PC-9 (cell line): ENCODE measurements at regions not wholly inside any gene's neighbourhood (a gene's known extent, or its start where the extent isn't known, plus 50 kb on each side); places are given as distances from the start of the nearest gene placed in this dataset.

Experiments used
- BruUV-seq: library from RNA; stranded (reverse); fragments of 400-500 nt; replicated peaks from 2 replicates; lab custom pipeline; 2021; lab: Mats Ljungman, UMichigan
- CTCF ChIA-PET: fragments of 300-600 bp; sonication (Branson Sonifier 250); formaldehyde crosslinking; loops from one replicate; lab custom pipeline; 2022; ENCODE audit warnings: antibody characterized with exemption; lab: Charles Lee
- POLR2A ChIA-PET: fragments of 300-600 bp; sonication (Branson Sonifier 250); formaldehyde crosslinking; loops from one replicate; lab custom pipeline; 2022; ENCODE audit warnings: antibody characterized with exemption; ENCODE audit not compliant: unreplicated experiment; lab: Charles Lee
- DNase-seq, 2 experiments: peaks; one replicate each; pipeline versions ENCODE4 v3.0.0 to v3.0.0-alpha.2; 2015 to 2022; ENCODE audit warnings: mixed read lengths in 1 of 2
- H2AFZ ChIP-seq: fragments of 200-600 bp; sonication (generic); 2 replicates; pipeline ENCODE4 v1.8.1; 2017; ENCODE audit warnings: antibody characterized with exemption
- H3F3A ChIP-seq: fragments of 200-600 bp; sonication (generic); 2 replicates; pipeline ENCODE4 v1.8.1; 2017; ENCODE audit warnings: antibody characterized with exemption, mild to moderate bottlenecking, low read depth; ENCODE audit not compliant: insufficient read depth
- H3K27ac ChIP-seq: fragments of 200-600 bp; sonication (generic); 2 replicates; pipeline ENCODE4 v1.6.1; 2016; ENCODE audit warnings: mixed run types
- H3K27me3 ChIP-seq: fragments of 200-600 bp; sonication (generic); 2 replicates; pipeline ENCODE4 v1.6.1; 2016; ENCODE audit warnings: low read depth, mixed run types; ENCODE audit not compliant: insufficient read depth
- H3K36me3 ChIP-seq: fragments of 200-600 bp; sonication (generic); 2 replicates; pipeline ENCODE4 v1.6.1; 2016; ENCODE audit warnings: low read depth, mixed run types
- H3K4me1 ChIP-seq: fragments of 200-600 bp; sonication (generic); replicated peaks from 2 replicates; pipeline ENCODE4 v1.6.1; 2016; ENCODE audit warnings: mixed run types; ENCODE audit not compliant: insufficient read depth
- H3K4me2 ChIP-seq: fragments of 200-600 bp; sonication (generic); 2 replicates; pipeline ENCODE4 v1.6.1; 2017; ENCODE audit warnings: mixed run types
- H3K4me3 ChIP-seq: fragments of 200-600 bp; sonication (generic); 2 replicates; pipeline ENCODE4 v1.6.1; 2016; ENCODE audit warnings: mixed run types
- H3K79me2 ChIP-seq: fragments of 200-600 bp; sonication (generic); 2 replicates; pipeline ENCODE4 v1.6.1; 2017; ENCODE audit warnings: low read depth, mixed run types
- H3K9me2 ChIP-seq: fragments of 200-600 bp; sonication (generic); 2 replicates; pipeline ENCODE4 v1.8.1; 2017; ENCODE audit warnings: mild to moderate bottlenecking; ENCODE audit not compliant: insufficient read depth
- H3K9me3 ChIP-seq: fragments of 200-600 bp; sonication (generic); 2 replicates; pipeline ENCODE4 v1.8.1; 2016; ENCODE audit warnings: low read depth; ENCODE audit not compliant: insufficient read depth
- H4K20me1 ChIP-seq: fragments of 200-600 bp; sonication (generic); 2 replicates; pipeline ENCODE4 v1.8.1; 2017; ENCODE audit not compliant: insufficient read depth
- EZH2 ChIP-seq: fragments of 200-600 bp; sonication (generic); IDR thresholded peaks from 2 replicates; pipeline ENCODE4 v1.8.0; 2017; ENCODE audit warnings: antibody characterized with exemption, low read depth
- intact Hi-C: fragments of 100-400 bp; cut with micrococcal nuclease; formaldehyde crosslinking; loops from one replicate; pipeline ENCODE4 v1.10.0; 2022; ENCODE audit not compliant: unreplicated experiment
- TF ChIP-seq, protein P1 (sequence below): fragments of 200-600 bp; sonication (generic); conservative IDR thresholded peaks from 2 replicates; pipeline ENCODE4 v1.6.1; 2017; ENCODE audit warnings: mixed run types, antibody characterized with exemption, mild to moderate bottlenecking, moderate library complexity

DNA sequence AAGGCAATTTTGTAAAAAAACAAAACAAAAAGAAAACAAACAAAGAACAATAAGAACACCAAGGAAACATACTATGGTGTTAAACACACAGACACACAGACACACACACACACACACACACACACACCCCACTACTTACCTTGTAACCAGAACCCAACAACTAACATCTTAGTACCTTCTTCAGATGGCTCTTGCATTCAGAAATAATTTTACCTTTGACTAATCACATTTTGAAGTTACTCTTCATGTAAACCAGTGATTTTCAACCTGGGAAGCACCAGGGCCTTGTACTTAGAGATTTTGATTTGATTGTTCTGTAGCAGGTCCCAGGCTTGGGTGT is 87.5 kb downstream of the AQP4 start:
- Histone ChIP-seq H3K79me2 (no peaks in the 10 kb centered on the region), H3K9me2 (no peaks in the 10 kb centered on the region), H3K9me3 (no peaks in the 10 kb centered on the region), H2AFZ (no peak overlapping the region), H3K4me2 (no peak overlapping the region), H3K27ac (no peak overlapping the region), H3K36me3 (no peaks in the 10 kb centered on the region), H3K4me3 (no peak overlapping the region), H3K27me3 (no peaks in the 10 kb centered on the region), H4K20me1 (no peaks in the 10 kb centered on the region), H3K4me1 (no peaks in the 10 kb centered on the region), H3F3A (no peaks in the 10 kb centered on the region)
- TF ChIP-seq, protein P1, sequence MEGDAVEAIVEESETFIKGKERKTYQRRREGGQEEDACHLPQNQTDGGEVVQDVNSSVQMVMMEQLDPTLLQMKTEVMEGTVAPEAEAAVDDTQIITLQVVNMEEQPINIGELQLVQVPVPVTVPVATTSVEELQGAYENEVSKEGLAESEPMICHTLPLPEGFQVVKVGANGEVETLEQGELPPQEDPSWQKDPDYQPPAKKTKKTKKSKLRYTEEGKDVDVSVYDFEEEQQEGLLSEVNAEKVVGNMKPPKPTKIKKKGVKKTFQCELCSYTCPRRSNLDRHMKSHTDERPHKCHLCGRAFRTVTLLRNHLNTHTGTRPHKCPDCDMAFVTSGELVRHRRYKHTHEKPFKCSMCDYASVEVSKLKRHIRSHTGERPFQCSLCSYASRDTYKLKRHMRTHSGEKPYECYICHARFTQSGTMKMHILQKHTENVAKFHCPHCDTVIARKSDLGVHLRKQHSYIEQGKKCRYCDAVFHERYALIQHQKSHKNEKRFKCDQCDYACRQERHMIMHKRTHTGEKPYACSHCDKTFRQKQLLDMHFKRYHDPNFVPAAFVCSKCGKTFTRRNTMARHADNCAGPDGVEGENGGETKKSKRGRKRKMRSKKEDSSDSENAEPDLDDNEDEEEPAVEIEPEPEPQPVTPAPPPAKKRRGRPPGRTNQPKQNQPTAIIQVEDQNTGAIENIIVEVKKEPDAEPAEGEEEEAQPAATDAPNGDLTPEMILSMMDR: no peak
- TF ChIP-seq EZH2: no peak
- CTCF ChIA-PET: no interaction called here
- POLR2A ChIA-PET: no interaction called here
- intact Hi-C loops: no loop called here
- BruUV-seq: no TSS peak
- no peak for DNase-seq

DNA sequence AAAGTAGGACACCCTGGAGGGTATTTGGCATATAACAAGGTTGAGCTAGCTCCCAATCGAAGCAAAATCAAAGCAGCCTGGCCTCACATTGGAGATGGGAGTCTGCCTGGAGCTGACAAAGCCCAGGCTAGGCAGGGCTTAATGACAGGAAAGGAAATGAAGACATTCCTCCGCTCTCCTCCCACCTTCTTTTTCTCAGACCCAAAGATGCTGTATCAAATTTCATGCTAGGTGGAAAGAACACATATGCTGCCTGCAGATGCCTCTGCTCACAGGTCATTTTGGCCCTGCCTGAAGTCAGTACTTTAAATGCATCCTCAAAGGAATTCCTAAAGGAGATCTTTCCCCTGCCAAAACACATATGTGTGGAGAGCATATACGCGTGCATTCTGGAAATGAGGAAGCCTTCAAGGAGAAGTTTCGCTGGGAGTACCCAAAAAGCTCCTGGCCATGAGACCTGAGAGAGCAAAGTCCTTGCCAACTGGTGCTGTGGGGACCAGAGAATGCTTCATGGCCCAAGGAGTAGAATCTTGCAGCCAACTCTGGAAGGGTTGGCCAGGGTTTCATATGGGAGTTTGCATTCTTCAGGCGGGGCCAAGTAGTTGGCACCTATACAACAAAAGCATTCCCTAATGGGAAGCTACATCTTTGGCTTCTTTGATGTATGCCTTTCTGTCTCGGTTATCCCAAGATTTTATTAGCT is 88.0 kb downstream of the AQP4 start:
- ChIA-PET CTCF (no interaction called here), POLR2A (no interaction called here)
- H2AFZ ChIP-seq: no peak overlapping the region
- no peaks in the 10 kb centered on the region for H3K79me2 ChIP-seq
- no peaks in the 10 kb centered on the region for H3K4me1 ChIP-seq
- H3K36me3 ChIP-seq: no peaks in the 10 kb centered on the region
- no peak overlapping the region for H3K4me2 ChIP-seq
- no peak for DNase-seq
- no peak overlapping the region for H3K27ac ChIP-seq
- H3K9me2 ChIP-seq: no peaks in the 10 kb centered on the region
- H3K27me3 ChIP-seq: no peaks in the 10 kb centered on the region
- BruUV-seq: no TSS peak
- no peak for TF ChIP-seq EZH2
- TF ChIP-seq, protein P1: no peak
- no peaks in the 10 kb centered on the region for H3K9me3 ChIP-seq
- no peak overlapping the region for H3K4me3 ChIP-seq
- H4K20me1 ChIP-seq: no peaks in the 10 kb centered on the region
- intact Hi-C loops: no loop called here
- no peaks in the 10 kb centered on the region for H3F3A ChIP-seq

DNA sequence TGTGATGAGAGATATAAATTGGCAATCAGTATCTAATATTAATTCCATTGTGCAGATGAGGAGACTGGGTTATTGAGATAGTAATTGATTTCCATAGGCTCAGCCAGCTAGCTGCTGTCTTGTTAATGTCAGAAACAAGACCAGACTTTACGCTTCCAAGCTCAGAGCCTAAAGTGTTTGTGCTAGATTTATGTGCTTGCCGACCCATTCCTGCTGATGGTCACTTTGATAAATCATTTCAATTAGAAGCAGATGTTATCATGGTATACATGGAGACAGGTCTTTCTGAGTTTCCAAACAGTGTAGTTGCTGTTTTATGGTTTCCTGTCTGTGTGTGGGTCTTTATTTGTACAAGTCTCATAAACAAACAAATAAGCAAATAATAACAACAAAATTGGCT is 92.8 kb downstream of the AQP4 start:
- Histone ChIP-seq H3K36me3 (no peaks in the 10 kb centered on the region), H3K4me1 (no peaks in the 10 kb centered on the region), H2AFZ (no peak overlapping the region), H3K79me2 (no peaks in the 10 kb centered on the region), H3K27me3 (no peaks in the 10 kb centered on the region), H3K27ac (no peak overlapping the region), H3K4me3 (no peak overlapping the region), H3K9me2 (no peaks in the 10 kb centered on the region), H3F3A (no peaks in the 10 kb centered on the region), H3K4me2 (no peak overlapping the region), H3K9me3 (no peaks in the 10 kb centered on the region), H4K20me1 (no peaks in the 10 kb centered on the region)
- no peak for DNase-seq
- POLR2A ChIA-PET: no interaction called here
- intact Hi-C loops: no loop called here
- CTCF ChIA-PET: no interaction called here
- TF ChIP-seq, protein P1: no peak
- no peak for TF ChIP-seq EZH2
- no TSS peak for BruUV-seq
